Retinal pigment epithelial cell (primary cell): ENCODE measurements at regions not wholly inside any gene's neighbourhood (a gene's known extent, or its start where the extent isn't known, plus 50 kb on each side); places are given as distances from the start of the nearest gene placed in this dataset.

Source experiments
- DNase-seq: peaks from one replicate; pipeline ENCODE4 v3.0.0-alpha.2; 2010; ENCODE audit warnings: low read depth
- H3K4me3 ChIP-seq: 2 replicates; pipeline ENCODE4 v1.5.1; 2011; ENCODE audit warnings: mild to moderate bottlenecking, low read length, control low read depth, moderate library complexity
- TF ChIP-seq, protein P1 (sequence below): conservative IDR thresholded peaks from 2 replicates; pipeline ENCODE4 v1.5.1; 2011; ENCODE audit warnings: low read depth, low read length, control low read depth, inconsistent platforms

DNA sequence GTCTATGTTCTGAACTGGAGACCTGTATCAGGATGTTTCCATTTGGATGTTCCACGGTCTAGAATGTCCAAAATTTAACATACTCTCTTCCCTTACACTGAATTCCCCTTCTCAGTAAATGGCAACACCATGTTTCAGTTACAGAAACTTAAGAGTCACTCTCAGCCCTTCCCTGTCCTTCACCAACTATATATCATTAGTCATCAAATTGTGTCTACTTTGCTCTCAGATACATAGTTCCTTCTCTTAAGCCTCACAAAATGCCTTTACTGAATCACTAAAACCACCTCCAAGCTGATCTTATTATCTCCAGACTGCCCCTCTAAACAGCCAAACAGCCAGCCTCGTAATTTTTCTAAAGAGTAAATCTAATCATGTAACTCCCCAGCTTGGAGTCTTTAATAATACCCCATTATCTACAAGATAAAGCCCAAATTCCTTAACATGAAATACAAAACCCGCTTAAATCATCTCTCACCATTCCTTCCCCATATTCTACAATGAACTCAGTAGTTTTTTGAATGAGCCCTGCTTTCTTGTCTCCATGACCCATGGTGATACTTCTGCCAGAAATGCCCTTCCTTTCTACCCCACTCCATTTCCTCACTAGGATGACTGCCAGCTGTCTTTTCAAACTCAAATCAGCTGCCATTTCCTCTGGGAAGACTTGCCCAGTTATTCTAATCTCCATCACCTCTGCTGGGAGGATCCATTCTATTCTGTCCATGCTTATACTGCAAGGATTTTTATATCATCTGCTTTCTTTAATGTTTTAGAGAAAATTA is 102.7 kb upstream of the ARHGAP42 start:
- DNase-seq: no peak
- TF ChIP-seq, protein P1, sequence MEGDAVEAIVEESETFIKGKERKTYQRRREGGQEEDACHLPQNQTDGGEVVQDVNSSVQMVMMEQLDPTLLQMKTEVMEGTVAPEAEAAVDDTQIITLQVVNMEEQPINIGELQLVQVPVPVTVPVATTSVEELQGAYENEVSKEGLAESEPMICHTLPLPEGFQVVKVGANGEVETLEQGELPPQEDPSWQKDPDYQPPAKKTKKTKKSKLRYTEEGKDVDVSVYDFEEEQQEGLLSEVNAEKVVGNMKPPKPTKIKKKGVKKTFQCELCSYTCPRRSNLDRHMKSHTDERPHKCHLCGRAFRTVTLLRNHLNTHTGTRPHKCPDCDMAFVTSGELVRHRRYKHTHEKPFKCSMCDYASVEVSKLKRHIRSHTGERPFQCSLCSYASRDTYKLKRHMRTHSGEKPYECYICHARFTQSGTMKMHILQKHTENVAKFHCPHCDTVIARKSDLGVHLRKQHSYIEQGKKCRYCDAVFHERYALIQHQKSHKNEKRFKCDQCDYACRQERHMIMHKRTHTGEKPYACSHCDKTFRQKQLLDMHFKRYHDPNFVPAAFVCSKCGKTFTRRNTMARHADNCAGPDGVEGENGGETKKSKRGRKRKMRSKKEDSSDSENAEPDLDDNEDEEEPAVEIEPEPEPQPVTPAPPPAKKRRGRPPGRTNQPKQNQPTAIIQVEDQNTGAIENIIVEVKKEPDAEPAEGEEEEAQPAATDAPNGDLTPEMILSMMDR: no peak
- no peak overlapping the region for H3K4me3 ChIP-seq

DNA sequence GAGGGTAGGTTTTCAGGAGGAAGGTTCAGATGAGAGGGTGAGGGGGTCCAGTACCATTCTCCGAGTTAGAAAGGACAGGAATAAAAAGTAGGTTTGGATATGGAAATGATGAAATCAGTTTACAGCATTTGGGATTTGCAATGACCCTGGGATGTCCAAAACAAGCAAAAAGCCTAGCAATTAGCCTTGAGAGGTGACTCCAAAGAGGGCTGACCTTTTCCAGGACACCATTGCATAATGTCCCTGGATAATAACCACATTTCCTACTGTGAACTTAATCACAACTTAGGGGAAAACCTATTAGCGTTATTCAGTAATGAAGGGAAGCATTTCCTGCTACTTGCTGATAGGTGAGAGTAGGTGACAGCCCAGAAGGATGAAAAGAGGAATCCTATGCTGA is 101.4 kb upstream of the ARHGAP42 start:
- no peak overlapping the region for H3K4me3 ChIP-seq
- TF ChIP-seq, protein P1: no peak
- no peak for DNase-seq

DNA sequence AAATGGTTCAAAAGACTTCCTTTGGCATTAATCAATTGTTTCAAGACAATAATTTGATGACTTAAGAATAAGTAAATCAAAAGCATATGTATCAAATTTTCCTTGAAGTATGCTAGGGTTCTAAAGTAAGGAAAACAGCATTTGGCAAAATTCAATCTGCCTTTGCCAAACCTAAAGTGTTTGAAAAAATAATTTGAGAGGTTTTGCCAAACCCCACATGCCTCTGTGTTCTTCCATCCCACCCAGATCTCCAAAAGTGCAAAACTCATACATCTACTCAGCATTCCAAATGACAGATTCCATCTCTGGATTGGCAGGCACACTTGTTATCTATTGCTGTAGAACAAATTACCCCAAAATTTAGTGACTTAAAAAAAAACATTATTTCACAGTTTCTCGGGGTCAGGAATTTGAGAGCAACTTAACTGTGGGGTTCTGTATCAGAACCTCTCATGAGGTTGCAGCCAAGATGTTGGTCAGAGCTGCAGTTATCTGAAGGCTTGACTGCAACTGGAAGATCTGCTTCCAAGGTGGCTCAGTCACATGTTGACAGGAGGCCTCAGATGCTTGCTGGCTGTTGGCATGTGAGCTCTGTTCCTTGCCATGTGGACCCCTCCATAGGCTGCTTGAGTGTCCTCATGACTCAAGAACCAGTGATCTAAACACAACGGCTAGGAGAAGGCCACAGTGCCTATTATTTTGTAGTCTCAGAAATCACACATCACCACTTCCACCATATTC is 100.6 kb upstream of the ARHGAP42 start:
- TF ChIP-seq, protein P1: no peak
- no peak for DNase-seq
- H3K4me3 ChIP-seq: no peak overlapping the region

DNA sequence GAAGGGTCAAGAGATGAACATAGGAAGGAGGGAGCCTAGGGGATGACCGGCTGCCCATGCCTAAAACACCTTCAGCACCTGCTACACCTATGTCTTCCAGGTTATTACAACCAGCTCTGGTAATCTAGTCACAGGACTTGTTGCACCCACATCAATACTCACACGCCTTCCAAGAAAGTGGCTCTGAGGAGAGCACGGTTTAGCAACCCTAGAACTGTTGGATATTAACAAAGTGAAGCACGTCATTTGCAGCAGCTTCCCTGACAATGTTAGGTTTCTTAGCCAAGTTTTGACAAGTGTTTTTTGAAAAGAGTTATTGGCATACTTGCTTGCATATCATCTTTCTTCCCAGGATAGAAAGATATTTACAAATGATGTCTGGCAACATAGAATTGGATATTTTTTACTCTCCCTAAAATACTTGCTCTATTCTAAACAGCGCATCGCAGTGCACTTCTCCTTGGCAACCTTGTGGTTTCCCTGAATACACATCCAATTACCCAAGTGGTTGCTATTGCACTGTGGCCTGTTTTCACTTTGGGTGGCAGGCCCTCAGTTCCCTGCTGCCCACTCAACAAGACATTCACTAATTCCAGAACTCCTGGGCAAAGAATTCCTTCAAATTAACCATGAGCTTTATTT is 94.3 kb upstream of the ARHGAP42 start:
- no peak overlapping the region for H3K4me3 ChIP-seq
- TF ChIP-seq, protein P1: no peak
- no peak for DNase-seq

DNA sequence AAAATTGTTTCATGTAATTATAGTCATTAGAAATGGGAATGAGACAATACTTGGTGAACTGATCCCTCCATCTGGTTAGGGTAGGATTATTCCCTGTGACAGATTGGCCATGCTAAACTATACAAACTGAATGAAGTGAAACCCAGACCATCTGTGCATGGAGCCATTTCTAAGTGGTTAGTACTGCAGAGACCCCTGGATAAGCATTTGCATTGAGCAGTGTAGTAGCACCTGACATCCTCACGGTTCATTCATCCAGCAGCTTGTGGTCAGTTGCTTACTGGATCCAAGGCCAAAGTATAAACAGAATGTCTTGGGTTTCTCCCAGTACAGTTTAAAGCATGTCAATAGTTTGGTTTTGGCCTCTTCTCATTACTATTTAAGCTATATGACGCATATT is 93.8 kb upstream of the ARHGAP42 start:
- DNase-seq: no peak
- TF ChIP-seq, protein P1: no peak
- no peak overlapping the region for H3K4me3 ChIP-seq

DNA sequence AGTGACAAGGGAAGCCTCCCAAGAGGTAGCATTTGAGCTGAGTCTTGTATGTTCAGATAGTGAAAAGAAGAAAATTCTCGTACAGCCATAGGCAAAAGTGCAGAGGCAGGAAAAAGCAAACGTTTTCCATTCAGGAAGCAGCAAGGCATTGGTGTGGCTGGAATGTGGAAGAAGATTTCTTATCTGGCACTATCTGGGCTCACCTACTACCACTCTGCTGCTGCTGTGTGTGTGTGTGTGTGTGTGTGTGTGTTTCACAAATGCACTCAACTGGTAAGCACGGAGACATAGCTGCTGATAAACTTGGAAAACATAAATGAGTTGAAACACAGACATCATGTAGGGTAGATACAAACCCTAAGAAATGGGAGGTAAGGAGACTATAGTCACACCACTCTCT is 92.8 kb upstream of the ARHGAP42 start:
- no peak overlapping the region for H3K4me3 ChIP-seq
- TF ChIP-seq, protein P1: no peak
- no peak for DNase-seq
